Endothelial cell of umbilical vein (primary cell): ENCODE measurements at regions not wholly inside any gene's neighbourhood (a gene's known extent, or its start where the extent isn't known, plus 50 kb on each side); places are given as distances from the start of the nearest gene placed in this dataset.

Experiments
- BruUV-seq: library from RNA; stranded (reverse); fragments of 400-500 nt; replicated peaks from 2 replicates; lab custom pipeline; 2021; lab: Mats Ljungman, UMichigan
- CTCF ChIA-PET: fragments of 300-600, 350-600 bp; sonication (Branson Sonifier 250); formaldehyde crosslinking; loops from one replicate; lab custom pipeline; 2021; ENCODE audit warnings: antibody characterized with exemption, inconsistent platforms; lab: Charles Lee
- POLR2A ChIA-PET: fragments of 300-600, 350-600 bp; sonication (Branson Sonifier 250); formaldehyde crosslinking; loops from one replicate; lab custom pipeline; 2021; ENCODE audit warnings: antibody characterized with exemption, inconsistent platforms; lab: Charles Lee
- DNase-seq: peaks from one replicate; pipeline ENCODE4 v3.0.0-alpha.2; 2011; ENCODE audit warnings: low read depth, low spot score
- FAIRE-seq: peaks from 2 replicates; lab custom pipeline; 2011; peaks lifted over from hg19 to GRCh38; lab: Jason Lieb, UNC
- H2AFZ ChIP-seq: 2 replicates; pipeline ENCODE4 v1.6.0; 2012; ENCODE audit warnings: low read depth, low read length, control low read depth, inconsistent platforms
- H3K27ac ChIP-seq: 2 replicates; pipeline ENCODE4 v1.5.1; 2011; ENCODE audit warnings: low read depth, mild to moderate bottlenecking, control low read depth, low read length, moderate library complexity; ENCODE audit not compliant: insufficient read depth
- H3K27me3 ChIP-seq, 2 experiments: 2 replicates each; pipeline versions ENCODE4 v1.6.0 to v1.6.1; 2011; ENCODE audit warnings: low read length in 2 of 2, mixed read lengths in 1 of 2; ENCODE audit not compliant: control insufficient read depth in 2 of 2, insufficient read depth in 2 of 2
- H3K36me3 ChIP-seq, 2 experiments: 2 replicates in 1 of 2; 3 replicates in 1 of 2; pipeline ENCODE4 v1.5.1; 2011; ENCODE audit warnings: low read length in 2 of 2, mild to moderate bottlenecking in 1 of 2, moderate library complexity in 1 of 2; ENCODE audit not compliant: control insufficient read depth in 2 of 2, insufficient read depth in 2 of 2; ENCODE audit errors: extremely low read depth in 1 of 2
- H3K4me1 ChIP-seq: 3 replicates; pipeline ENCODE4 v1.5.1; 2011; ENCODE audit warnings: mild to moderate bottlenecking, low read length; ENCODE audit not compliant: control insufficient read depth, insufficient read depth; ENCODE audit errors: extremely low read depth
- H3K4me2 ChIP-seq: 2 replicates; pipeline ENCODE4 v1.6.1; 2011; ENCODE audit warnings: low read length, control low read depth, mixed read lengths; ENCODE audit not compliant: insufficient read depth
- H3K4me3 ChIP-seq, 3 experiments: fragments of 200-600 bp in 1 of 3; sonication (generic), shearing (Covaris generic) in 1 of 3; replicated peaks in 1 of 3; 2 replicates each; pipeline ENCODE4 v1.5.1; 2011 to 2016; ENCODE audit warnings: control low read depth in 3 of 3, low read length in 3 of 3, mild to moderate bottlenecking in 2 of 3, inconsistent platforms in 1 of 3, low read depth in 1 of 3, moderate library complexity in 1 of 3; ENCODE audit not compliant: insufficient read depth in 1 of 3
- H3K79me2 ChIP-seq: 2 replicates; pipeline ENCODE4 v1.6.0; 2012; ENCODE audit warnings: low read length, inconsistent platforms; ENCODE audit not compliant: control insufficient read depth, insufficient read depth
- H3K9ac ChIP-seq: replicated peaks from 2 replicates; pipeline ENCODE3; 2011; ENCODE audit warnings: low read length, control low read depth; ENCODE audit not compliant: insufficient read depth; ENCODE audit errors: extremely low read depth
- H3K9me1 ChIP-seq: replicated peaks from 3 replicates; pipeline ENCODE4 v1.6.0; 2011; ENCODE audit warnings: mild to moderate bottlenecking, low read length; ENCODE audit not compliant: control insufficient read depth, insufficient read depth; ENCODE audit errors: extremely low read depth
- H3K9me3 ChIP-seq: replicated peaks from 2 replicates; pipeline ENCODE4 v1.5.1; 2012; ENCODE audit warnings: low read length, inconsistent platforms; ENCODE audit not compliant: control insufficient read depth, insufficient read depth
- H4K20me1 ChIP-seq: replicated peaks from 2 replicates; pipeline ENCODE3; 2011; ENCODE audit warnings: mild to moderate bottlenecking, low read length; ENCODE audit not compliant: control insufficient read depth, insufficient read depth; ENCODE audit errors: extremely low read depth
- CTCF ChIP-seq, 2 donors: IDR thresholded peaks; 1 replicate in 1 of 2; 2 replicates in 1 of 2; pipeline ENCODE4 v1.5.1; 2011; ENCODE audit warnings: low read length in 2 of 2, mild to moderate bottlenecking in 2 of 2, moderate library complexity in 2 of 2, control low read depth in 1 of 2, inconsistent platforms in 1 of 2, low read depth in 1 of 2; ENCODE audit not compliant: insufficient read depth in 1 of 2; ENCODE audit errors: extremely low read depth in 1 of 2
- EZH2 ChIP-seq: IDR thresholded peaks from 2 replicates; pipeline ENCODE4 v1.6.1; 2012; ENCODE audit warnings: borderline replicate concordance, low read depth, mild to moderate bottlenecking, moderate library complexity, low read length, inconsistent platforms; ENCODE audit not compliant: severe bottlenecking
- FOS ChIP-seq: IDR thresholded peaks from 2 replicates; pipeline ENCODE4 v1.6.1; 2011; ENCODE audit warnings: mild to moderate bottlenecking, low read length, moderate library complexity, borderline replicate concordance; ENCODE audit not compliant: insufficient read depth
- GATA2 ChIP-seq: IDR thresholded peaks from 2 replicates; pipeline ENCODE4 v1.7.0; 2011; ENCODE audit warnings: low read depth, mild to moderate bottlenecking, moderate library complexity, mixed read lengths, low read length; ENCODE audit not compliant: insufficient read length, insufficient read depth
- JUN ChIP-seq: IDR thresholded peaks from 2 replicates; pipeline ENCODE4 v1.6.1; 2011; ENCODE audit warnings: borderline replicate concordance, low read depth; ENCODE audit not compliant: insufficient read length, insufficient read depth
- MAX ChIP-seq: IDR thresholded peaks from 2 replicates; pipeline ENCODE4 v1.6.1; 2011; ENCODE audit not compliant: insufficient read depth, insufficient read length
- MYC ChIP-seq: IDR thresholded peaks from one replicate; pipeline ENCODE4 v1.6.1; 2011; ENCODE audit warnings: mild to moderate bottlenecking, low read depth, low read length
- POLR2A ChIP-seq: IDR thresholded peaks from 2 replicates; pipeline ENCODE4 v1.6.1; 2012; ENCODE audit warnings: low read depth, mild to moderate bottlenecking, control low read depth, low read length
- POLR2AphosphoS5 ChIP-seq: IDR thresholded peaks from 2 replicates; pipeline ENCODE4 v1.6.1; 2012; ENCODE audit warnings: low read depth, mild to moderate bottlenecking, control low read depth, low read length, moderate library complexity; ENCODE audit not compliant: insufficient read depth
- dilution Hi-C: fragments of 300-500 bp; cut with MboI; formaldehyde crosslinking; loops from one replicate; pipeline ENCODE4 v1.15.0; 2019; ENCODE audit warnings: low sequenced_read_pairs; ENCODE audit not compliant: extremely low pct_ligation_motif_present
- intact Hi-C: fragments of 100-400 bp; cut with micrococcal nuclease; formaldehyde crosslinking; loops from one replicate; pipeline ENCODE4 v1.10.0; 2022

- Histone ChIP-seq H3K9me1 (no peaks in the 10 kb centered on the region), H3K9me3 (no peaks in the 10 kb centered on the region), H4K20me1 (no peaks in the 10 kb centered on the region), H2AFZ (no peak overlapping the region), H3K4me2 (no peak overlapping the region), H3K27ac (no peak overlapping the region), H3K4me1 (no peaks in the 10 kb centered on the region), H3K79me2 (no peaks in the 10 kb centered on the region), H3K4me3 (no peak overlapping the region), H3K36me3 (no peaks in the 10 kb centered on the region), H3K27me3 (no peaks in the 10 kb centered on the region), H3K9ac (no peak overlapping the region)
- DNase-seq (no peak), FAIRE-seq (no peak)
- intact Hi-C loops (no loop called here), dilution Hi-C loops (no loop called here)
- TF ChIP-seq POLR2AphosphoS5 = no peak
- POLR2A ChIA-PET = no interaction called here
- no TSS peak for BruUV-seq
- CTCF ChIA-PET = no interaction called here
Measured at GRCh38 chr5:158525663-158526062, 574.1 kb downstream of the EBF1 start.

GRCh38 chr5:158524070-158524469, 575.6 kb downstream of the EBF1 start:
- dilution Hi-C loops = no loop called here

More at GRCh38 chr5:158524070-158524469, 575.6 kb downstream of the EBF1 start:
- Histone ChIP-seq H3K27ac (no peak overlapping the region), H3K79me2 (no peaks in the 10 kb centered on the region), H3K9me3 (no peaks in the 10 kb centered on the region), H3K4me2 (no peak overlapping the region), H3K9me1 (no peaks in the 10 kb centered on the region), H3K9ac (no peak overlapping the region), H3K27me3 (no peaks in the 10 kb centered on the region), H2AFZ (no peak overlapping the region), H4K20me1 (no peaks in the 10 kb centered on the region), H3K36me3 (no peaks in the 10 kb centered on the region), H3K4me3 (no peak overlapping the region), H3K4me1 (no peaks in the 10 kb centered on the region)
- DNase-seq (no peak), FAIRE-seq (no peak)
- TF ChIP-seq MYC (no peak), GATA2 (no peak), FOS (no peak), CTCF (IDR thresholded peaks at IDR 0.05; ENCODE audit: extremely low read depth in 1 of 2, insufficient read depth in 1 of 2, low read depth in 1 of 2, low read length in 2 of 2) (no peak), POLR2A (no peak), POLR2AphosphoS5 (no peak), EZH2 (no peak), JUN (no peak), MAX (no peak)
- POLR2A ChIA-PET = no interaction called here
- no TSS peak for BruUV-seq
- intact Hi-C loops = no loop called here
- CTCF ChIA-PET = no interaction called here
